OCI-LY3 (cell line): ENCODE measurements at regions not wholly inside any gene's neighbourhood (a gene's known extent, or its start where the extent isn't known, plus 50 kb on each side); places are given as distances from the start of the nearest gene placed in this dataset.

Experiments
- CTCF ChIP-seq: fragments of 200-600, 300-600 bp; sonication (generic); IDR thresholded peaks from 2 replicates; pipeline ENCODE4 v1.5.1; 2014; ENCODE audit warnings: antibody characterized with exemption, low read length, low read depth
- EZH2phosphoT487 ChIP-seq: fragments of 200-600 bp; shearing (Covaris generic); IDR thresholded peaks from 2 replicates; pipeline ENCODE4 v1.6.1; 2018; ENCODE audit warnings: antibody characterized with exemption, mixed run types, low read depth

- no peak for TF ChIP-seq CTCF
- no peak for TF ChIP-seq EZH2phosphoT487
These were observed 996.1 kb upstream of the PABPC4L start for GRCh38 chr4:135197641-135198040.
